ENCODE measurements at regions not wholly inside any gene's neighbourhood (a gene's known extent, or its start where the extent isn't known, plus 50 kb on each side); places are given as distances from the start of the nearest gene placed in this dataset.

DNA sequence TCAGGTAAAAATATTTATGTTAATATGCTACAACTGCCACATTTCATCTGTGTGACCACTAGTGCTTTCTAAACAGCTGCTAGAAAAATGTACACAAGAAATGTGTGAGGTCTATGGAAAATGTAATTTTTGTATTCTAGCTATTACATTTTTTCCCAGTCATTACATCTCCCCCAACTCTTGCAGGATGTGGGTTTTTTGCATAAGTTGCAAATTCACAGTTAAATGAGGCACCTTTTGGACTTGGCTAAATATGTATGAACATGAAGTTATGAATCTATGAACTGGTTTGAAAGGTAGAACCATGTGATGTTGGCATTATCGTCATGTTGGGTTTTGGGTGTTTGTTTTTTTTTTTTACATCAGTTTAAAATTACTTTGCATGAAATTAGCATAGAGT, 590.4 kb upstream of the WWC1 start:
- H3K4me1 Mint-ChIP-seq (ENCODE audit: low read depth) = peaks cover 25% of the 10 kb centered on the region
- no peaks in the 10 kb centered on the region for H3K9me3 Mint-ChIP-seq (ENCODE audit: low read depth)
- H3K36me3 Mint-ChIP-seq (ENCODE audit: low read depth) = no peaks in the 10 kb centered on the region
- no peaks in the 10 kb centered on the region for H3K27me3 Mint-ChIP-seq (ENCODE audit: low read depth)
- no peak for DNase-seq (ENCODE audit: low spot score)
- TF ChIP-seq, protein P1, sequence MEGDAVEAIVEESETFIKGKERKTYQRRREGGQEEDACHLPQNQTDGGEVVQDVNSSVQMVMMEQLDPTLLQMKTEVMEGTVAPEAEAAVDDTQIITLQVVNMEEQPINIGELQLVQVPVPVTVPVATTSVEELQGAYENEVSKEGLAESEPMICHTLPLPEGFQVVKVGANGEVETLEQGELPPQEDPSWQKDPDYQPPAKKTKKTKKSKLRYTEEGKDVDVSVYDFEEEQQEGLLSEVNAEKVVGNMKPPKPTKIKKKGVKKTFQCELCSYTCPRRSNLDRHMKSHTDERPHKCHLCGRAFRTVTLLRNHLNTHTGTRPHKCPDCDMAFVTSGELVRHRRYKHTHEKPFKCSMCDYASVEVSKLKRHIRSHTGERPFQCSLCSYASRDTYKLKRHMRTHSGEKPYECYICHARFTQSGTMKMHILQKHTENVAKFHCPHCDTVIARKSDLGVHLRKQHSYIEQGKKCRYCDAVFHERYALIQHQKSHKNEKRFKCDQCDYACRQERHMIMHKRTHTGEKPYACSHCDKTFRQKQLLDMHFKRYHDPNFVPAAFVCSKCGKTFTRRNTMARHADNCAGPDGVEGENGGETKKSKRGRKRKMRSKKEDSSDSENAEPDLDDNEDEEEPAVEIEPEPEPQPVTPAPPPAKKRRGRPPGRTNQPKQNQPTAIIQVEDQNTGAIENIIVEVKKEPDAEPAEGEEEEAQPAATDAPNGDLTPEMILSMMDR (IDR thresholded peaks at IDR 0.05) = no peak
- H3K4me3 Mint-ChIP-seq (ENCODE audit: unreplicated experiment) = no peak overlapping the region
- no peak overlapping the region for H3K27ac Mint-ChIP-seq (ENCODE audit: unreplicated experiment)

GRCh38 chr5:167702014-167702413, 589.4 kb upstream of the WWC1 start:
- Mint-ChIP-seq H3K4me3 (ENCODE audit: unreplicated experiment) (no peak overlapping the region), H3K27ac (ENCODE audit: unreplicated experiment) (no peak overlapping the region)

DNA sequence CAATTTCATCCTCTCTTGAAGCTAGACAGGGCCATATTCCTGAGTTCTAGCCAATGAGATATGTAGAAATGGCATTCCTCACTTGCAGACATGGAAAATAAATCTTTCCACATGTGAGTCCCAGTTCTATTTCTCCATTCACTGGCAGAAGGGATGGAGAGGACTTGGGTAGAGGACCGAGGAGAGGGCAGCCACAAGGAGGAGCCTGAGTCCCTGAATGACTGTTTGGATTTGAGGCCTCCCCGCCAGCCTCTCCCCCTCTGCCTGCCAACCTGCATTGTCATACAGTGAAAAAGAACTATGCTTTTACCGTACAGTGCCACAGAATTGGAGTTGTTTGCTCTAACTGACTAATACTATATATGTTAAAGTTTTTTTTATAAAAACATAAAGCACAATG, 583.0 kb upstream of the WWC1 start:
- H3K27me3 Mint-ChIP-seq (ENCODE audit: low read depth) = no peaks in the 10 kb centered on the region
- no peak overlapping the region for H3K27ac Mint-ChIP-seq (ENCODE audit: unreplicated experiment)

More at GRCh38 chr5:167702014-167702413, 589.4 kb upstream of the WWC1 start:
- TF ChIP-seq, protein P1 (IDR thresholded peaks at IDR 0.05) = no peak
- Mint-ChIP-seq H3K36me3 (ENCODE audit: low read depth) (no peaks in the 10 kb centered on the region), H3K4me1 (ENCODE audit: low read depth) (peaks cover 25% of the 10 kb centered on the region), H3K9me3 (ENCODE audit: low read depth) (no peaks in the 10 kb centered on the region), H3K27me3 (ENCODE audit: low read depth) (no peaks in the 10 kb centered on the region)
- DNase-seq (ENCODE audit: low spot score) = no peak

DNA sequence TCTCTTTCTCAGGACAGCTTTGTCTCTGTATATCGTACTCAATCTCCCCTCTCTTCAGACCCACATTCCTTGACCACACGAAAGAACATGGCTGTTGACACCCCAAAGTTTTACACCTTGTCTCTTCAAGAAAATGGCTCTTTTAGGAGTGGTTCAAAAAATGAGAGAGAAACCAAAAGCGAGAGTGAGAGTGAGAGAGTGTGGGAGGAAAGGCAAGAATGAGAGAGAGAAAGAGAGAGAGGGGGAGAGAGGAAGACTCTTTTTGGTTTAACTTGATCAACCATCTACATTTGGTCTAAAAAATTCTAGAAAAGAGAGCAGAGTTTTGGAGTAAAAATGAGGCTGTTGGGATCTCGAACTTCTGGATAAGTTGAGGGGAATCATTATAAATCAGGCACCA, 581.8 kb upstream of the WWC1 start:
- Mint-ChIP-seq H3K9me3 (ENCODE audit: low read depth) (no peaks in the 10 kb centered on the region), H3K4me1 (ENCODE audit: low read depth) (peaks cover 5% of the 10 kb centered on the region), H3K36me3 (ENCODE audit: low read depth) (no peaks in the 10 kb centered on the region), H3K4me3 (ENCODE audit: unreplicated experiment) (no peak overlapping the region), H3K27ac (ENCODE audit: unreplicated experiment) (no peak overlapping the region), H3K27me3 (ENCODE audit: low read depth) (no peaks in the 10 kb centered on the region)
- TF ChIP-seq, protein P1 (IDR thresholded peaks at IDR 0.05) = no peak
- DNase-seq (ENCODE audit: low spot score) = no peak

More for the DNA sequence above, 583.0 kb upstream of the WWC1 start:
- Mint-ChIP-seq H3K36me3 (ENCODE audit: low read depth) (no peaks in the 10 kb centered on the region), H3K4me3 (ENCODE audit: unreplicated experiment) (no peak overlapping the region), H3K4me1 (ENCODE audit: low read depth) (peaks cover 5% of the 10 kb centered on the region), H3K9me3 (ENCODE audit: low read depth) (no peaks in the 10 kb centered on the region)
- no peak for DNase-seq (ENCODE audit: low spot score)
- TF ChIP-seq, protein P1 (IDR thresholded peaks at IDR 0.05) = no peak

DNA sequence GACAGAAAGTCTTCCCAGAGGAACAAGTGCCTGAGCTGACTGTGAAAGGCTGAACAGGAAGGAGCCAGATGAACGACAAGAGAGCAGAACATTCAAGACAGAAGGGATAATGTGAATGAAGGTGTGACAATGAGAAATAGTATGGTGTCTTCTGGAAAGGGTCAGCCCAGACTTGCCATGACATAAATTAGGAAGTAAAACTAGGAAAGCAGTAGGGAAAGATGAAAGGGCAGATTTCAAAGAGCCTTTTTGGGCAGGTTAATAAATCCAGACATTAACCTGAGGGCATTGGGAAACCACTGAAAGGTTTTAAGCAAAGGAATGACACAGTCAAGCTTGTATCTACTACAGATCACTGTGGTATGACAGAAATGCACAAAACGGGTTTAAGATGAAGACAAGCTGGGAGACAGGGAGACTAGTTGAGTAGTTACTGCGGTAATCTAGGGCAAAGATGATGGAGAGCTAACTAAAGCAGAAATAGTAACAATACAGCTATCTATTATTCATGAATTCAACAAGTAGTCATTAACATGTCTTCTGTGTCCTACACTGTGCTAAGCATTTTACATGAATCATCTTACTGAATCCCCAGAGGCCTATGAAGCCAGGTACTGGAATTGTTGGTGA, 580.9 kb upstream of the WWC1 start:
- Mint-ChIP-seq H3K27me3 (ENCODE audit: low read depth) (no peaks in the 10 kb centered on the region), H3K4me1 (ENCODE audit: low read depth) (peaks cover 5% of the 10 kb centered on the region), H3K9me3 (ENCODE audit: low read depth) (no peaks in the 10 kb centered on the region), H3K27ac (ENCODE audit: unreplicated experiment) (no peak overlapping the region), H3K36me3 (ENCODE audit: low read depth) (no peaks in the 10 kb centered on the region), H3K4me3 (ENCODE audit: unreplicated experiment) (no peak overlapping the region)
- DNase-seq (ENCODE audit: low spot score) = no peak
- TF ChIP-seq, protein P1 (IDR thresholded peaks at IDR 0.05) = no peak
